Liver (tissue), 3 donors: ENCODE measurements at regions not wholly inside any gene's neighbourhood (a gene's known extent, or its start where the extent isn't known, plus 50 kb on each side); places are given as distances from the start of the nearest gene placed in this dataset.

Experiments used
- EGR1 ChIP-seq, 2 donors: IDR thresholded peaks; 2 replicates each; pipeline ENCODE4 v1.6.1; 2016 to 2018; ENCODE audit warnings: antibody characterized with exemption in 2 of 2, low read depth in 2 of 2
- SP1 ChIP-seq: IDR thresholded peaks from 2 replicates; pipeline ENCODE4 v1.6.1; 2018; ENCODE audit warnings: antibody characterized with exemption, mild to moderate bottlenecking
- YY1 ChIP-seq: IDR thresholded peaks from 2 replicates; pipeline ENCODE4 v1.6.1; 2016; ENCODE audit warnings: antibody characterized with exemption, mild to moderate bottlenecking
- TF ChIP-seq, protein P1 (sequence below): fragments of 150-350 bp; IDR thresholded peaks from 2 replicates; pipeline ENCODE4 v1.5.1; 2017; ENCODE audit warnings: improper control_type of control experiment, low read depth, low read length; ENCODE audit not compliant: missing input control
- TF ChIP-seq, protein P2 (sequence below): IDR thresholded peaks from 2 replicates; pipeline ENCODE4 v1.6.1; 2016; ENCODE audit warnings: antibody characterized with exemption
- donor health status: healthy.
- donor health status: healthy.

DNA sequence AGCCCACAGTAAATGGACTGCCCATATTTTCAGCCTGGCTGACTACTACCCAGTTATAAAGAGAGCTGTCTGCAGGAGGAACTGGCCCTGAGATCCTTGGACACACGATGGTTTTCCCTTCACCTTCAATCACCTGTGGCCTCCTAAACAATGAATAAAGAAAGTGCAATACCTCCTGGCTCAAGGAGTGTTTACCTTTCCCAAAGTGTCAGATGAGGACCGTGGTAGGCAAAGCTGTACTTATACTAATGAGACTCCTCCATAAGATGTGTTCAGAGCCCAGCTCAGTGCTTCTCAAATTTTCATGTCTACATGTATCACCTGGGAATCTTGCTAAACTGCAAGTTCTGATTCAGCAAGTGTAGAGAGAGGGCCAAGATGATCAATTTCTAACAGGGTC lies 284.5 kb upstream of the VLDLR start:
- no peak for TF ChIP-seq YY1
- TF ChIP-seq, protein P1, sequence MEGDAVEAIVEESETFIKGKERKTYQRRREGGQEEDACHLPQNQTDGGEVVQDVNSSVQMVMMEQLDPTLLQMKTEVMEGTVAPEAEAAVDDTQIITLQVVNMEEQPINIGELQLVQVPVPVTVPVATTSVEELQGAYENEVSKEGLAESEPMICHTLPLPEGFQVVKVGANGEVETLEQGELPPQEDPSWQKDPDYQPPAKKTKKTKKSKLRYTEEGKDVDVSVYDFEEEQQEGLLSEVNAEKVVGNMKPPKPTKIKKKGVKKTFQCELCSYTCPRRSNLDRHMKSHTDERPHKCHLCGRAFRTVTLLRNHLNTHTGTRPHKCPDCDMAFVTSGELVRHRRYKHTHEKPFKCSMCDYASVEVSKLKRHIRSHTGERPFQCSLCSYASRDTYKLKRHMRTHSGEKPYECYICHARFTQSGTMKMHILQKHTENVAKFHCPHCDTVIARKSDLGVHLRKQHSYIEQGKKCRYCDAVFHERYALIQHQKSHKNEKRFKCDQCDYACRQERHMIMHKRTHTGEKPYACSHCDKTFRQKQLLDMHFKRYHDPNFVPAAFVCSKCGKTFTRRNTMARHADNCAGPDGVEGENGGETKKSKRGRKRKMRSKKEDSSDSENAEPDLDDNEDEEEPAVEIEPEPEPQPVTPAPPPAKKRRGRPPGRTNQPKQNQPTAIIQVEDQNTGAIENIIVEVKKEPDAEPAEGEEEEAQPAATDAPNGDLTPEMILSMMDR = no peak
- no peak for TF ChIP-seq EGR1 (IDR thresholded peaks at IDR 0.05; ENCODE audit: low read depth in 2 of 2)
- TF ChIP-seq, protein P2, sequence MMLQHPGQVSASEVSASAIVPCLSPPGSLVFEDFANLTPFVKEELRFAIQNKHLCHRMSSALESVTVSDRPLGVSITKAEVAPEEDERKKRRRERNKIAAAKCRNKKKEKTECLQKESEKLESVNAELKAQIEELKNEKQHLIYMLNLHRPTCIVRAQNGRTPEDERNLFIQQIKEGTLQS = no peak
- no peak for TF ChIP-seq SP1
